SK-N-MC (cell line): ENCODE measurements at regions not wholly inside any gene's neighbourhood (a gene's known extent, or its start where the extent isn't known, plus 50 kb on each side); places are given as distances from the start of the nearest gene placed in this dataset.

Source experiments
- EZH2 ChIP-seq: fragments of 200-600 bp; sonication (generic); IDR thresholded peaks from one replicate; pipeline ENCODE4 v1.6.1; 2017; ENCODE audit warnings: antibody characterized with exemption
- FOXP2 ChIP-seq: optimal IDR thresholded peaks from 2 replicates; pipeline ENCODE3; 2011; ENCODE audit warnings: mild to moderate bottlenecking, moderate library complexity; ENCODE audit not compliant: insufficient read depth; ENCODE audit errors: extremely low read length, control extremely low read depth
- POLR2AphosphoS5 ChIP-seq: IDR thresholded peaks from 2 replicates; pipeline ENCODE4 v1.6.1; 2012; ENCODE audit warnings: mild to moderate bottlenecking, low read depth, low read length, borderline replicate concordance

GRCh38 chr9:96033896-96034295 is 158.4 kb downstream of the ERCC6L2 start:
- no peak for TF ChIP-seq EZH2
- no peak for TF ChIP-seq POLR2AphosphoS5
- TF ChIP-seq FOXP2, result no peak
